ENCODE measurements at regions not wholly inside any gene's neighbourhood (a gene's known extent, or its start where the extent isn't known, plus 50 kb on each side); places are given as distances from the start of the nearest gene placed in this dataset.

DNA sequence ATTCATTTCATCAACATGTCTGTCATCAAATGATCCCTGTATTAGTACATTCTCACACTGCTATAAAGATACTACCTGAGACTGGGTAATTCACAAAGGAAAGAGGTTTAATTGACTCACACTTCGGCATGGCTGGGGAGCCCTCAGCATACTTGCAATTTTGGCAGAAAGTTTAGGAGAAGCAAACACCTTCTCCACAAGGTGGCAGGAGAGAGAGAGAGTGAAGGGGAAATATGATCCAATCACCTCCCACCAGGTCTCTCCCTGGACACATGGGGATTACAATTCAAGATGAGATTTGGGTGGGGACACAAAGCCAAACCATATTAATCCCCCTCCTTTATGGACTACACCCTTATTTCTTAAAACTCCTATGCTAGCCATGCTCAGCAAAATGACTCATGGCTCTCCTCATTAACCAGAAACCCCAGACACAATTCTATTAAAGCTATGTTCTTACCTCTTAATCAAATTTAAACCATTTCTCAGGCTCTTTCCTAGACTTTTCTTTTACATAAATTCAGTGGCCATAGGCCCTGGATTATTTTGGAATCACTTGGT is 932.3 kb downstream of the FLRT2 start:
- no peak for DNase-seq (ENCODE audit: low read depth in 1 of 2, low spot score in 1 of 2)

DNA sequence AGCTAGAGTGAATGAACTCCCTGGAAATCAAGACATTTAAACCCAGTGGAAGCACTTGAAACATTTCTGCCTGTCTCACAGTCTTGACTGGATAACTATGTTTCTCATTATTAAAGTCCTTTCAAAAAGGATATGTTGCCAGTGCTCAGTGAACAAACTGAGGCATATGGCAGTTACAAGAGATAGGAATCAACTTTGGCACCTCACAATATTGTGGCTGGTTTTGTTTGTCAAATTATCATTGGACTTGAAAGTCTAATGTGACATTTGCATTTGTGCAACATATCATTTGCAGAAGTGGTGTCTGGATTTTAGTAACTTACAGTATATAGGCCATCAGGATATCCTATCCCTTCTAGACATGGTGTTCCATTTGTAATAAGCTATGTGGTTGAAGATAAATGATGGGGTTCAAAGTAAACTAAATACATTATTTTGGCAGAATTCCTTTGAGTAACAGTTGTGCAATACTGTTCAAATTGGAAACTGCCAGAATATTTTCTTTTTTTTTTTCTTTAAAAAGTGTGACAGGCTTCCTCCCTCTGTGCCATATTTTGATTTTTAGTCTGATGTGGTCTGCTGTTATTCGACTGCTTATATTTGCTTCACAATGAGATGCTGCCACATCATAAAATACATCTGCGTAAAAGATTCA is 927.7 kb downstream of the FLRT2 start:
- DNase-seq (ENCODE audit: low read depth in 1 of 2, low spot score in 1 of 2): no peak

DNA sequence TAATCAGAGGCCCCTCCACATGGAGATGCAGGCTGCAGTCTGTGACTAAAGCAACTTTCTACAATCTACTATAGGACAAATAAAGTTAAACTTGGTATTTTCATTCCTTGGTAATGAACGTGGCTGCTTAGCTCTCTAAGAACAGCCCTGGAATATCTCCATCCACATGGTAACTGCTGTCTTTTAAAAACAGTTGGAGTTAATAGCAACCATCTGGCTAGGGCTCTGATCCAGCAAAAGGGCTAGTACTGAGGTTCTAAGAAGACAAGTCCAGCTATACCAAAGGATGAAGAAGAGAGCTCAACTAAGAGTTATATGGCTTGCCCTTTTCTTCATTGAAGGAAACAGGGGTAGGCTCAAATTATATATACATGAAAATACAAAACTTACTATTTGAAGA is 920.1 kb downstream of the FLRT2 start:
- DNase-seq (ENCODE audit: low read depth in 1 of 2, low spot score in 1 of 2): no peak

DNA sequence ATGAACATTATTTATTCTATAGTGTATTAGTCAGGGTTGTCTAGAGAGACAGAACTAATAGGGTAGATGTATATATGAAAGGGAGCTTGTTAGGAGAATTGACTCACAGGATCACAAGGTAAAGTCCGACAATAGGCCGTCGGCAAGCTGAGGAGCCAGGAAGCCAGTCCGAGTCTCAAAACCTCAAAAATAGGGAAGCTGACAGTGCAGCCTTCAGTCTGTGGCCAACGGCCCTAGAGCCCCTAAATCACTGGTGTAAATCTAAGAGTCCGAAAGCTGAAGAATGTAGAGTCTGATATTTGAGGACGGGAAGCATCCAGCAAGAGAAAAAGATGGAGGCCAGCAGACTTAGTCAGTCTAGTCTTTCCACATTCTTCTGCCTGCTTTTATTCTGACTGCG is 912.2 kb downstream of the FLRT2 start:
- no peak for DNase-seq (ENCODE audit: low read depth in 1 of 2, low spot score in 1 of 2)

DNA sequence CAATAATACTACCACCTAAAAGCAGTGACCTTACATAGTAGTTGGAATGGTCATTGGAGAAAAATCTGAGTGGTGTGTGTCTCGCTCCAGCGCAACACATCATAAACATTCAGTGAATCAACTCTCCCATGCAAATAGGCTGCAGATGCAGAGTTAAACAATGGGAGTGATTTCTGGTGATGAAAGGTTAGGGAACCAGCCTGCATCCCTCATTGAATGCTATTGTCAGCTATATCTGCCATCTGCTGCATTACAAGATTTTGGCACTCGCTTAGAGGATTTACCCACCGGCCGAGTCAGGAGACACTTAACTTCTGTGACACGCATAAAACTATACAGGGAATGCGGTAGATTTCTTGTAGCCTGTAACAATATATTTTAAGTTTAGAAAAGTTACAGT is 900.9 kb downstream of the FLRT2 start:
- DNase-seq (ENCODE audit: low read depth in 1 of 2, low spot score in 1 of 2): no peak

DNA sequence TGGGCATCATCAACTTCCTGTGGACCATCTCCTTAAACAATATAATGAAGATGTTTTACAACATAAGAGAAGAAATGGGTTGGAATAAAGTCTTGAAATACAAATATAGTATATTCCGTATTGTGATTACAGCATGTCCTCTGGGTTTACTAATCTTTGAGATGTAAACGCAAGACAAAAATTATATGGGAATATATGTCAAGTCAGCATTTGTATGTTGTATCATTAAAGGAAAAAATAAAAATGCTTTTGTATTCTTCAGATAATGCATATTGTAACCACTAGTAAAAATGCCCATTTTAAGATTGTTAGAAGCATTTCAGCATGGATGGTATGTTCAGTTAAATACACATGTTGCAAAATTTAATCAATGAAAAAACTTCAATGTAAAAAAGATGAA is 893.3 kb downstream of the FLRT2 start:
- no peak for DNase-seq (ENCODE audit: low read depth in 1 of 2, low spot score in 1 of 2)

DNA sequence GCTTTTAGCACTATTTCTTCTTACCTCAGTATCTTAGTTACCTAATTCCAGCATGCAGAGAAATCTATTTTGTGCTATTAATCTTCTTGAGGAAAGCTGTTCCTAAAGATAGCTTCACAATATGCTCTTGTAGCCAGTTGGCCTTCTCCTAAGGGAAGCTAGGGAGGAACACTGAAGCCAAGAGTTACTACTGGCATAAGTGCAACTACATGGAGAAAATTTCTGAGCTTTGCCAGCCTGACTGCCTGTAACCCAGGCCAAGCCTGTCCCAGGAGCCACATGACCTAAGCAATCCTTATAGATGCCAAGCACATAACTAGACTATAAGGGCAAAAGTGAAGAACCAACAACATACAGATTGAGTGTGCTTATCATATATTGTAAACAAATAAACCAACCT is 890.2 kb downstream of the FLRT2 start:
- no peak for DNase-seq (ENCODE audit: low read depth in 1 of 2, low spot score in 1 of 2)

DNA sequence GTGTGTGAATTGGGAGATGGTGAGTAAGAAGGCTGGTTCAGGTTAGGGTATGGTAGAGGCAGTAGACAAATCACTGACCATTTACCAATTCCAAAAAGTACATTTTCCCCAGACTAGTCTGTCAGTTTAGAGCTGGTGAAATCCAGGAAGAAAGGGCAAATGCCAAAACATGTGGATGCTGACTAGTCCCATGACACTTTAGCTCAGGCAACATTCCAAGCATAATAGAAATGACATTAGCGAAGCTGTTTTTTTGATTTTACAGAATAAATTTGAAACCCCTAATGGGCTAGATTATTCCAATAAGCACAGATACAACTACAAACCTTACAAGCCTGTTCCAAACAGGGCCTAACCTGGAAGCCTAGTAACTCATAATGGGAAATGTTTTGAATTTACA is 884.2 kb downstream of the FLRT2 start:
- no peak for DNase-seq (ENCODE audit: low read depth in 1 of 2, low spot score in 1 of 2)

DNA sequence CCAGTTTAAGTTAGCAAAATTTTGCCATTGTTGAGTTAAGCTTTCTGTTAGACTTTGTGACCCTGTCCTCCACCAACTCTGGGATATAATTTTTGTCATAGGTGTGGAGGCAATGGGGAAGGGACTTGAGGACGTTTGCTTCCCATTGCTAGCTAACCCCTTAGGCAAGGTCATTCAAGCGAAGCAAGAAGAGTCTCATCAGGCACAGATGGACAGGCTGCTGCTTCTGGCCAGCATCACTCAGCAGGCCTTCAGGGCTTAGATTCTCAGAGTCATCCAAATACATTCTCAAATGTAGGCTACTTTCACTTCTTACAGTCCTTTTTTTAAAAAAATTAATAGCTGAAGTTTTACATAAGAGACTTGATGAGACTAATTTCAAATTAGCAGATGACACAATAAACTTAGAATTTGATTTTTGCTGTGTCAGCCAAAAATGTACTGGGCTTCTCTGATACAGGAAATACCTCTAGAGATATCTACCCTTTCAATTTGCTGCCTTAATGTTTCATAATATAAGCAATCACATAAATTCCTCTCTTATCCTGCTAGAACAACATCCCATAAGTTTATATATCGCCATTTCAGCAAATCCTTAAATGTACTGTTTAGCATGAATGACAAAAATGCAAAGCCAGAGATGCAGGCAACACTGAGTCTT is 875.2 kb downstream of the FLRT2 start:
- DNase-seq (ENCODE audit: low read depth in 1 of 2, low spot score in 1 of 2): no peak

DNA sequence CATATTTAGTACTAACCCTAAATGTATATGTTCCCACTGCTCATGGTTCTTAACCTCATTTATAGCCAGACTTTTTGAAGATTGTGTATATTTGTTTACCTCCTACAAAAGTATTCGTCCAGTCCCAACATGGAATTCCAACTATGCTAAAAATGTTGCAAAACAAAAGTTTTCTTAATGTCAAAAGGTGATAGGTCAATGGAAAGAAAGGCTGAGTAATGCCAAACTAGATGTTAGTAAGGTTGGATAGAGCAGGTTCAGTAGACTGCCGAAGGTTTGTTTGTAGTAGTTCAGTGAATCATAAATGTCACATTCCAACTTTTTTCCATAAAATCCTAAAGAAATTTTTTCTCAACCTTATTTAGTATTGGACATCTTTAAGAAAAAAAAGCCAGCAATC is 874.5 kb downstream of the FLRT2 start:
- DNase-seq (ENCODE audit: low read depth in 1 of 2, low spot score in 1 of 2): no peak

DNA sequence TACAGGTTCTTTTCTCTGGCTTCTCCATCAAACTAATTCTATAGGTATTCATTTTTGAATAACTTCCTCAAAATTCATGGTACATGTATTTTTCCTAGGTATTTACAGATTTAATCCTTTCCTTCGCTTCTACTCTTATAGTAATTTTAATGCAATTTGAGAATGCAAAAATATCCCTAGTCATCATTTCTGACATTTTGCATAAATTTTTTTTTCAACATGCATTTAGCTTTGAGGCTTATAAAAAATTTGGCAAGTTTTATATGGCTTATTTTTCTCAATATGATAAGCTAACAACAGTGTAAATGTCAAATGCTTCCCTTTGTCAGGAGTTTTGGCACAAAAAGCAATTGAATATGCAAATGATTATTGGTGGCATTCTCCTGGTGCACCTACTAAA is 872.6 kb downstream of the FLRT2 start:
- DNase-seq (ENCODE audit: low read depth in 1 of 2, low spot score in 1 of 2): no peak

DNA sequence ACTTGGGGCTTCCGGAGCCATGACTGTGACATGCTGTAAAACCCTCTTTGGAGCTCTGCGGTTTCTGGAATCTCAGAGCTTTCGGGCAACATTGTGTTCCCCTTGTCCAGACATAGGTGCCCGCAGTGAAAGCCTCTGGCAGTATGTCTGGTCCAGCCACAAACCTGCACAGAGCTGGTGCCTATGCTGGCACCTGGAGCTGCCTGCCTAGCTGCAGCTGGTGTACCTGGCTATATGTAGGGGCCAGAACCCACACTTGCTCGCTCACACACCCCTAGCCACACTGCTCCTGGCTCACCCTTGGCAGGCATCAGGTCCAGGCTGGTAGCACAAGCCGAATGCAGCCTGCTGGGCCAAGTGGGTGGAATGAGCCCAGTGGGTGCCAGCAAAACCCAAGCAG is 861.1 kb downstream of the FLRT2 start:
- no peak for DNase-seq (ENCODE audit: low read depth in 1 of 2, low spot score in 1 of 2)

DNA sequence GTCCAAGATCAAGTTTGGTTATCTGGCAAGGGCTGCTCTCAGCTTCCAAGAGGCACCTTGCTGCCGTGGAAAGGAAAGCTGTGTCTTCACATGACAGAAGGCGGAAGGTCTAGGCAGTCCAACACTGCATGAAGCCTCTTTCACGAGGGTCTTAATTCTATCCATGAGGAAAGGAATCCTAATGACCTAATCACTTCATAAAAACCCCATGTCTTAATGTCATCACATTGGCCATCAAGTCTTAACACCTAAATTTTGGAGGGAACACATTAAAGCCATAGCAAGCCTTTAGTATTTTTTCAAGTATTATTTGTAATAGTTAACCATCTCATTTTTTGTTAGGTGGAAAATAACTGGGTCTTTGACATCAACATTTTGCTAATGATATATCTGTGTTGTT is 858.3 kb downstream of the FLRT2 start:
- DNase-seq (ENCODE audit: low read depth in 1 of 2, low spot score in 1 of 2): no peak

DNA sequence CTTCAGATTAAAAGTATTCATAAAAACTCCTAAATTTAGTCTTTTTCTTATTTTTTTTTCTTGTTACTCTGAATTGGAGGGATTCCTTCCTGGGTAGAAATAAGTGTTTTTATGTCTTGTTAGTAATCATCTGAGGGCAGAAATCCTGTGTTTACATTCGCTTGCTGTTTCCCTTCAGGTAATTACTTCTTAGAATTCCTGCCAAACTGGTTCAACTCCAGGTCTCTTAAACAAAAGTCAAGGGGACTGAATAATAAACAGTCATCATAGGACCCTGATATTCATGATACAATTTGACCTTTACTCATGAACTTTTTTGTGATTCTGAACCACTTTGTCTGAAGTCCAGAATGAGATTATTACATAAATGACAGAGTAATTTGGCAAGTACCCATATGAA is 843.9 kb downstream of the FLRT2 start:
- no peak for DNase-seq (ENCODE audit: low read depth in 1 of 2, low spot score in 1 of 2)

DNA sequence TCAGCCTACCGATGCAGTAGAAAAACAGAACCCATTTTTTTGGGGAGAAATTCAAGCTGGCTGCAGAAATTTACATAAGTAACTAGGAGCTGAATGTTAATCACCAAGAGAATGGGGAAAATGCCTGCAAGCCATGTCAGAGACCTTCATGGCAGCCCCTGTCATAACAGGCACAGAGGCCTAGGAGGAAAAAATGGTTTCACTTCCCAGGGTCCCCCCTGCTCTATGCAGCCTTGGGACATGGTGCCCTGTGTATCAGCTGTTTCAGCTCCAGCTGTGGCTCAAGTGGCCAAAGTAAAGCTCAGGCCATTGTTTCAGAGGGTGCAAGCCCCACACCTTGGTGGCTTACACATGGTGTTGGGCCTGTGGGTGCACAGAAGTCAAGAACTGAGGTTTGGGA is 842.5 kb downstream of the FLRT2 start:
- no peak for DNase-seq (ENCODE audit: low read depth in 1 of 2, low spot score in 1 of 2)

DNA sequence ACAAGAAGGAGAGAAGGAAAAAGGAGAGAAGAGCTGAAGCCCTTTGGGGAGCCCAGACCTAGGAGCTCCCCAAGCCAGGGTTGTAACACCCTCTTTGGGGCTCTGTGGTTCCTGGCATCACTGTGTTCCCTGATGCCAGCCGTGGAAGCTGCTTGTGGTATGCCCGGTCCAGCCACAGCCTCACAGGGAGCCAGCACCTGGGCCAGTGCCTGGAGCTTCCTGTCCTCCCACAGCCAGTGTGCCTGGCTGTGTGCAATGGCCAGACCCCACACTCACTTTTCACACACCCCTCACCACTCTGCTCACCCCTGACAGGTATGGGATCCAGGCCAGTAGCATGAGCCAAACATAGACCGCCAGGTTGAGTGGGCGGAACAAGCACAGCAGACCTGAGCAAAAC is 834.7 kb downstream of the FLRT2 start:
- DNase-seq (ENCODE audit: low read depth in 1 of 2, low spot score in 1 of 2): no peak

DNA sequence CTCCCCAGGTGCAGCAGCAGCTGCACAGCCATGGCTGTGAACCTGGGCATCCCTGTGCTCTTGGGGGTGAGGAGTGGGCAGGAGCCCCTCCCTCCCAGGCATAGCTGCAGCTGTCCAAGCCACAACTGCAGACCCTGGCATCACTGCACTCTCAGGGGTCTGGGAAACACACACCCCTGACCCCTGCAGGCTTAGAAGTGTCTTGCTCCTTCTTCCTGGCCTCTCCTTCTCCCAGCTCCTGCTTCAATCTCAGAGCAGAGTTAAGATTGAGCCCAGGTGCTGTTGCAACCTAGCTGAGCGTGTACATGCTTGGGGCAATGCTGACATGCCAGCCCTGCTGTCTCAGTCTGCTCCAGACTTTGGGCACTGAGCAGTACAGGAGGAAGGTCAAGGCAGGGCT is 833.6 kb downstream of the FLRT2 start:
- no peak for DNase-seq (ENCODE audit: low read depth in 1 of 2, low spot score in 1 of 2)

DNA sequence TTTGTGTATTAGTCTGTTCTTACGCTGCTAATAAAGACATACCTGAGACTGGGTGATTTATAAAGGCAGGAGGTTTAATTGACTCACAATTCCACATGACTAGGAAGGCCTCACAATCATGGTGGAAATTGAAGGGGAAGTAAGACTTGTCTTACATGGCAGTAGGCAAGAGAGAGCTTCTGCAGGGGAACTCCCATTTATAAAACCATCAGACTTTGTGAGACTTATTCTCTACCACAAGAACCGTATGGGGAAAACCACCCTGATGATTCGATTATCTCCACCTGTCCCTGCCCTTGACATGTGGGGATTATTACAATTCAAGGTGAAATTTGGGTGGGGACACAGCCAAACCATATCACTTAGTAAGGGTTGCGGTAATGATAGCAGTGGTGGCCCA is 833.1 kb downstream of the FLRT2 start:
- no peak for DNase-seq (ENCODE audit: low read depth in 1 of 2, low spot score in 1 of 2)

DNA sequence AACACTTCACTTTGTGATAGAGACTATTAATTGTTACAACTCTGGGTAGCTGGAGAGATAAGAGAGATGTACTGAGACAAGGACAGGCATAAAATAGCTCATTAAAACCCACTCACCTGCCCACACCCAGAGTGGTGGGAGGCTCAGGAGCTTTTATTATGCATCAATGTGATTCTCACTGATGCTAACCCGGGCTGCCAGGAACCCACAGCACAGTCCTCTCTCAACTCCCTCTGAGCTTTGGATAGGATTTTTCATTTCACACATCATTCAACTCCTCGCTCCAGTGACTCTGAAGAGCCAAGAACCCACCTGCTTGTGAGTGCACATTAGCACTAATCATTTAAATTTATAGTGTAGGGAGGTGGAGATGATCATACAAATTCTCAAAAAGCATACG is 827.9 kb downstream of the FLRT2 start:
- DNase-seq (ENCODE audit: low read depth in 1 of 2, low spot score in 1 of 2): no peak

DNA sequence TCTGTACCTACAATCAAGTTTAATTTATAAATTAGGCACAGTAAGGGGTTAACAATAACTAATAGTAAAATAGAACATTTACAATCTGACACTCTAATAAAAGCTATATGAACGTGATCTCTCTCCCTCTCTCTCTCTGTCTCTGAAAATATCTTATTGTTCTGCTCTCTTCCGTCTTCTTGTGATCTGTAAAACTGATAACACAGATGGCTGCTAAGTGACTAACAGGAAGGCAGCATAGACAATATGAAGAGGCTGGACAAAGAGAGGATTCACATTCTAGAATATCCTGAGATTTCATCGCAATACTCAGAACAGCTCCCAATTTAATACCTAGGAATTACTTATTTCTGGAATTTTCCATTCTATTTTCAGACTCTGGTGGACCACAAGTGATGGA is 827.2 kb downstream of the FLRT2 start:
- no peak for DNase-seq (ENCODE audit: low read depth in 1 of 2, low spot score in 1 of 2)

DNA sequence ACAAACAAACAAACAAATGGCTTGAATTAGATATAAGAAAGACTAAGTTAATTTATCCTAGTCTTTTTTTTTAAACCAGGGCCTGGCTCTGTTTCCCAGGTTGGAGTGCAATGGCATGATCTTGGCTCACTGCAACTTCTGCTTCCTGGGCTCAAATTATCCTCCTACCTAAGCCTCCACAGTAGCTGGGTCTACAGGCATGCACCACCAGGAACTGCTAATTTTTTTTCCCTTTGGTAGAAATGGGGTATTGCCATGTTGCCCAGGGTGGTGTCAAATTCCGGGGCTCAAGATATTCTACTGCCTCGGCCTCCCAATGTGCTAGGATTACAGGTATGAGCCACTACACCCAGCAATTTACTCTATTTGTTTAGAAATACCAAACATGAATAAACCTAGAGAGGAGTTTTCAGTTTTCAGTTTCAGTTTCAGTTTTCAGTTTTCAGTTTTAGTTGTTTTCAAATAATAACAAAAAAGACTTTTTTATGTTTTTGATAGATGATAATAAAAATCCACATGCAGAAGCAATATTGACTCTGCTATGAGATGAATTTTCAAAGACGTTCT is 817.0 kb downstream of the FLRT2 start:
- no peak for DNase-seq (ENCODE audit: low read depth in 1 of 2, low spot score in 1 of 2)

DNA sequence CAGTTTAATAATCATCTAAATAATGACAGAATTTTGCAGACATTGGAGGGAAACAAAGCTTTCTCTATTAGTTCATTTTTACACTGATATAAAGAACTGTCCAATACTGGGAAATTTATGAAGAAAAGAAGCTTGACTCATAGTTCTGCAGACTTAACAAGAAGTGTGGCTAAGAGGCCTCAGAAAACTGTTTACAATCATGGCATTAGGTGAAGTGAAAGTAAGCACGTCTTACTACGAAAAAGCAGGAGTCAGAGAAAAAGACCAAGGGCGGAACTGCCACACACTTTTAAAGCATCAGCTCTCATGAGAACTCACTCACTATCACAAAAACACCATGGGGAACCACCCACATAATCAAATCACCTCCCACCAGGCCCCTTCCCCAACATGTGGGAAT is 804.4 kb downstream of the FLRT2 start:
- DNase-seq (ENCODE audit: low read depth in 1 of 2, low spot score in 1 of 2): no peak

DNA sequence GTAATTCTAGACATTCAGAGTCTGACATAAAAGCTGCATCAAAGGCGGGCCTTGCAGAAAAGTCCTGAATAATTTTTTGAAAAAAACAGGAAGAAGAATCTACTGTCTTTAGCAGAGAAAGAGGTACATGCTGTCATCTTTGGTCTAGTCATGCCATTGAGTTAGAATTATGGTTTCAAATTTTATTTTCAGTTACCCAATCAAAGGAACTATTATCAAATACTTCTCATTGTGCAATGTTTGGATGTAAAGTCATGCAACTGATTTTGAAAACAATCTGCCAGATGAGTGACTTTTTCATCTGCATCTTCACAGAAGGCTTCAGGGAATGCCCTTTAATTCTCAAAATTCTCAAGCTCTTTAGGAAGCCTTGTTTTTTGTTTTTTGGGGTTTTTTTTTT is 803.5 kb downstream of the FLRT2 start:
- DNase-seq (ENCODE audit: low read depth in 1 of 2, low spot score in 1 of 2): no peak

Data from stimulated activated CD4-positive, alpha-beta T cell treated with anti-CD3 and anti-CD28 coated beads, Interleukin-15, amount 100 ng/mL, for 1 hour (primary cell).